CD4-positive, alpha-beta T cell (primary cell): ENCODE measurements at regions not wholly inside any gene's neighbourhood (a gene's known extent, or its start where the extent isn't known, plus 50 kb on each side); places are given as distances from the start of the nearest gene placed in this dataset.

Experiments
- ATAC-seq: fragments of 200-7000 bp; cut with Tn5 transposase; one replicate; pipeline ENCODE4 v1.10.0; 2022; ENCODE audit warnings: mild to moderate bottlenecking; ENCODE audit not compliant: poor library complexity
- CTCF ChIA-PET: fragments of 350-600 bp; sonication (Branson Sonifier 250); formaldehyde crosslinking; loops from one replicate; lab custom pipeline; 2021; ENCODE audit warnings: antibody characterized with exemption, inconsistent platforms; lab: Charles Lee
- POLR2A ChIA-PET: fragments of 350-600 bp; sonication (Branson Sonifier 250); formaldehyde crosslinking; loops from one replicate; lab custom pipeline; 2021; ENCODE audit warnings: antibody characterized with exemption, inconsistent platforms; lab: Charles Lee
- DNase-seq, 14 experiments: peaks; one replicate each; pipeline ENCODE4 v3.0.0-alpha.2; 2013 to 2020; ENCODE audit warnings: mixed read lengths in 2 of 14
- H3K27ac ChIP-seq, 2 donors: one replicate each; pipeline versions ENCODE4 v1.5.1 to v1.7.0; 2013; ENCODE audit warnings: low read length in 2 of 2, low read depth in 1 of 2, mild to moderate bottlenecking in 1 of 2
- H3K27me3 ChIP-seq, 2 experiments: 1 replicate in 1 of 2; 2 replicates in 1 of 2; pipeline versions ENCODE4 v1.6.1 to v1.7.0; 2013; ENCODE audit warnings: low read length in 2 of 2, control low read depth in 1 of 2, mild to moderate bottlenecking in 1 of 2, moderate library complexity in 1 of 2; ENCODE audit not compliant: insufficient read depth in 2 of 2, control insufficient read depth in 1 of 2
- H3K36me3 ChIP-seq: one replicate; pipeline ENCODE4 v1.6.1; 2013; ENCODE audit warnings: low read length, control low read depth; ENCODE audit not compliant: insufficient read depth
- H3K4me1 ChIP-seq: one replicate; pipeline ENCODE4 v1.6.1; 2013; ENCODE audit warnings: low read length, control low read depth; ENCODE audit not compliant: insufficient read depth
- H3K4me3 ChIP-seq: one replicate; pipeline ENCODE4 v1.5.1; 2013; ENCODE audit warnings: mild to moderate bottlenecking, low read length, moderate library complexity
- H3K9me3 ChIP-seq, 2 experiments: 1 replicate in 1 of 2; 2 replicates in 1 of 2; pipeline versions ENCODE4 v1.6.1 to v1.7.0; 2013; ENCODE audit warnings: low read length in 2 of 2, mild to moderate bottlenecking in 2 of 2, control low read depth in 1 of 2, moderate library complexity in 1 of 2; ENCODE audit not compliant: control insufficient read depth in 1 of 2, insufficient read depth in 1 of 2
- H3K27ac Mint-ChIP-seq: one replicate; pipeline ENCODE4 v1.8.0; 2020; ENCODE audit warnings: mixed read lengths
- H3K27me3 Mint-ChIP-seq: one replicate; pipeline ENCODE4 v1.8.0; 2021; ENCODE audit warnings: mixed read lengths
- H3K36me3 Mint-ChIP-seq: one replicate; pipeline ENCODE4 v1.8.0; 2021; ENCODE audit warnings: low read depth, mixed read lengths
- H3K4me1 Mint-ChIP-seq: one replicate; pipeline ENCODE4 v1.8.0; 2021; ENCODE audit warnings: low read depth, mixed read lengths
- H3K4me3 Mint-ChIP-seq: one replicate; pipeline ENCODE4 v1.8.0; 2020; ENCODE audit warnings: mild to moderate bottlenecking, mixed read lengths
- H3K9me3 Mint-ChIP-seq: one replicate; pipeline ENCODE4 v1.8.0; 2020; ENCODE audit warnings: mixed read lengths
- intact Hi-C, 2 experiments: fragments of 100-400 bp; cut with DNase I in 1 of 2; cut with micrococcal nuclease in 1 of 2; formaldehyde crosslinking; loops; one replicate each; pipeline versions ENCODE4 v1.15.1 to v1.9.0; 2023 to 2025; cut with DNase I, micrococcal nuclease
- TF ChIP-seq, protein P1 (sequence below): fragments of 200-600 bp; IDR thresholded peaks from one replicate; pipeline ENCODE4 v1.8.0; 2022; ENCODE audit warnings: antibody characterized with exemption, mild to moderate bottlenecking

GRCh38 chr6:140289186-140289585 is 914.7 kb upstream of the CITED2 start:
- no peaks in the 10 kb centered on the region for H3K4me1 ChIP-seq
- no peak overlapping the region for H3K4me3 ChIP-seq
- H3K27ac ChIP-seq, result no peak overlapping the region
- ATAC-seq (no peak), DNase-seq (no peak)
- Mint-ChIP-seq H3K36me3 (no peaks in the 10 kb centered on the region), H3K27ac (no peak overlapping the region), H3K4me1 (no peaks in the 10 kb centered on the region), H3K27me3 (peaks cover 8% of the 10 kb centered on the region), H3K4me3 (no peak overlapping the region), H3K9me3 (no peaks in the 10 kb centered on the region)
- TF ChIP-seq, protein P1, sequence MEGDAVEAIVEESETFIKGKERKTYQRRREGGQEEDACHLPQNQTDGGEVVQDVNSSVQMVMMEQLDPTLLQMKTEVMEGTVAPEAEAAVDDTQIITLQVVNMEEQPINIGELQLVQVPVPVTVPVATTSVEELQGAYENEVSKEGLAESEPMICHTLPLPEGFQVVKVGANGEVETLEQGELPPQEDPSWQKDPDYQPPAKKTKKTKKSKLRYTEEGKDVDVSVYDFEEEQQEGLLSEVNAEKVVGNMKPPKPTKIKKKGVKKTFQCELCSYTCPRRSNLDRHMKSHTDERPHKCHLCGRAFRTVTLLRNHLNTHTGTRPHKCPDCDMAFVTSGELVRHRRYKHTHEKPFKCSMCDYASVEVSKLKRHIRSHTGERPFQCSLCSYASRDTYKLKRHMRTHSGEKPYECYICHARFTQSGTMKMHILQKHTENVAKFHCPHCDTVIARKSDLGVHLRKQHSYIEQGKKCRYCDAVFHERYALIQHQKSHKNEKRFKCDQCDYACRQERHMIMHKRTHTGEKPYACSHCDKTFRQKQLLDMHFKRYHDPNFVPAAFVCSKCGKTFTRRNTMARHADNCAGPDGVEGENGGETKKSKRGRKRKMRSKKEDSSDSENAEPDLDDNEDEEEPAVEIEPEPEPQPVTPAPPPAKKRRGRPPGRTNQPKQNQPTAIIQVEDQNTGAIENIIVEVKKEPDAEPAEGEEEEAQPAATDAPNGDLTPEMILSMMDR, result no peak
- ChIA-PET CTCF (no interaction called here), POLR2A (no interaction called here)
- intact Hi-C loops, result no loop called here
- peaks cover 0 to 4% of the 10 kb centered on the region in 2 experiments for H3K9me3 ChIP-seq
- H3K27me3 ChIP-seq, result no peaks in the 10 kb centered on the region
- H3K36me3 ChIP-seq, result no peaks in the 10 kb centered on the region

DNA sequence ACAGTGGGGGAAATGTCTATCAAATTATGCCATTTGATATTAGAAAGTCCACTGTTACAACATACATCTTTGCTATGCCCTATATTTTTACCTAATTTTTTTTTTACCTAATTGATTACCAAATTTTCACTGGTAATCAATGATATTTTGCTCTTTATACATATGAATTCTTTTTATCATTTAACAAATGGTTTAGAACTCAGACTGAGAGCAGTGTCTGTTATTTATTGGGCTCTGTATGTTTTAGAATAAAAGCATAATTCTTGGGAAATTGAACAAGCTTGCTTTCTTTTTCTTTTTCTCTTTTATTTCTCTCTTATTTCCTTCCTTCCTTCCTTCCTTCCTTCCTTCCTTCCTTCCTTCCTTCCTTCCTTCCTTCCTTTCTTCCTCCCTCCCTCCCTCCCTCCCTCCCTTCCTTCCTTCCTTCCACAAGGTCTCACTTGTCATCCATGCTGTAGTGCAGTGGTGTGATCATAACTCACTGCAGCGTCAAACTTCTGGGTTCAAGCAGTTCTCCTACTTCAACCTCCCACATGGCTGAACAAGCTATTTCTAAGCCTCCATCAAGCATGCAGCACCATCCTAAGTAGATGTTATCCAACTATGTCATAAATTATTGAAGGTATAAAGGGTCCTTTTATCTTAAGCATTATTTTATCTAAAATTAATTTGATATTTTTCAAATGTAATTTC is 911.7 kb upstream of the CITED2 start:
- Histone ChIP-seq H3K36me3 (no peaks in the 10 kb centered on the region), H3K4me1 (no peaks in the 10 kb centered on the region), H3K27me3 (no peaks in the 10 kb centered on the region), H3K4me3 (no peak overlapping the region), H3K27ac (no peak overlapping the region), H3K9me3 (peaks cover 0 to 2% of the 10 kb centered on the region in 2 experiments)
- Mint-ChIP-seq H3K9me3 (no peaks in the 10 kb centered on the region), H3K27ac (no peak overlapping the region), H3K27me3 (peaks cover 11% of the 10 kb centered on the region), H3K4me3 (no peak overlapping the region), H3K4me1 (no peaks in the 10 kb centered on the region), H3K36me3 (no peaks in the 10 kb centered on the region)
- ChIA-PET CTCF (no interaction called here), POLR2A (no interaction called here)
- intact Hi-C loops, result no loop called here
- TF ChIP-seq, protein P1, result no peak
- DNase-seq (no peak), ATAC-seq (no peak)

DNA sequence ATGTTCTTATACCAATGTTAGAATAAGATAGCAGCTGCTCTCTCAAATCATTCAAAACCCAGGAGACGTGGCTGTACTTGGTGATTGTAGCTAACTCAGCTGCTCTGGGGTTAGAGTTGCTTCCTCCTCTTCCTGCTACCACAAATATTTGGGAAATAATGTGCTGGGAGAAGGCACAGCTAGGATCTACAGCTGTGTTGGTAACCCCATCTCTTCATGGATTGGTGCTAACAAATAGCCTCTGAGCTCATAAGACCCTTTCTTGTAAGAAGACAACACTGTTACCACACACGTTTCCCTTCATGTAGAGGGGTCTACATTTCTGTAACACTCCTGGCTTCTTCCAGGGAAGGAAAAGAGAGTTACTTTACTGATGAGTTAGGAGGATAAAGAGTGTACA is 911.0 kb upstream of the CITED2 start:
- TF ChIP-seq, protein P1, result no peak

More for the DNA sequence above, 911.0 kb upstream of the CITED2 start:
- intact Hi-C loops, result no loop called here
- Mint-ChIP-seq H3K36me3 (no peaks in the 10 kb centered on the region), H3K9me3 (no peaks in the 10 kb centered on the region), H3K27ac (no peak overlapping the region), H3K27me3 (peaks cover 6% of the 10 kb centered on the region), H3K4me1 (no peaks in the 10 kb centered on the region), H3K4me3 (no peak overlapping the region)
- H3K4me3 ChIP-seq, result no peak overlapping the region
- no peaks in the 10 kb centered on the region for H3K4me1 ChIP-seq
- no peaks in the 10 kb centered on the region for H3K27me3 ChIP-seq
- CTCF ChIA-PET, result no interaction called here
- no peak overlapping the region for H3K27ac ChIP-seq
- POLR2A ChIA-PET, result no interaction called here
- ATAC-seq (no peak), DNase-seq (no peak)
- no peaks in the 10 kb centered on the region for H3K36me3 ChIP-seq
- H3K9me3 ChIP-seq, result no peaks in the 10 kb centered on the region
